PC-9 (cell line): ENCODE measurements at regions not wholly inside any gene's neighbourhood (a gene's known extent, or its start where the extent isn't known, plus 50 kb on each side); places are given as distances from the start of the nearest gene placed in this dataset.

ENCODE experiments used
- BruUV-seq: library from RNA; stranded (reverse); fragments of 400-500 nt; replicated peaks from 2 replicates; lab custom pipeline; 2021; lab: Mats Ljungman, UMichigan
- CTCF ChIA-PET: fragments of 300-600 bp; sonication (Branson Sonifier 250); formaldehyde crosslinking; loops from one replicate; lab custom pipeline; 2022; ENCODE audit warnings: antibody characterized with exemption; lab: Charles Lee
- POLR2A ChIA-PET: fragments of 300-600 bp; sonication (Branson Sonifier 250); formaldehyde crosslinking; loops from one replicate; lab custom pipeline; 2022; ENCODE audit warnings: antibody characterized with exemption; ENCODE audit not compliant: unreplicated experiment; lab: Charles Lee
- DNase-seq, 2 experiments: peaks; one replicate each; pipeline versions ENCODE4 v3.0.0 to v3.0.0-alpha.2; 2015 to 2022; ENCODE audit warnings: mixed read lengths in 1 of 2
- H2AFZ ChIP-seq: fragments of 200-600 bp; sonication (generic); 2 replicates; pipeline ENCODE4 v1.8.1; 2017; ENCODE audit warnings: antibody characterized with exemption
- H3F3A ChIP-seq: fragments of 200-600 bp; sonication (generic); 2 replicates; pipeline ENCODE4 v1.8.1; 2017; ENCODE audit warnings: antibody characterized with exemption, mild to moderate bottlenecking, low read depth; ENCODE audit not compliant: insufficient read depth
- H3K27ac ChIP-seq: fragments of 200-600 bp; sonication (generic); 2 replicates; pipeline ENCODE4 v1.6.1; 2016; ENCODE audit warnings: mixed run types
- H3K27me3 ChIP-seq: fragments of 200-600 bp; sonication (generic); 2 replicates; pipeline ENCODE4 v1.6.1; 2016; ENCODE audit warnings: low read depth, mixed run types; ENCODE audit not compliant: insufficient read depth
- H3K36me3 ChIP-seq: fragments of 200-600 bp; sonication (generic); 2 replicates; pipeline ENCODE4 v1.6.1; 2016; ENCODE audit warnings: low read depth, mixed run types
- H3K4me1 ChIP-seq: fragments of 200-600 bp; sonication (generic); replicated peaks from 2 replicates; pipeline ENCODE4 v1.6.1; 2016; ENCODE audit warnings: mixed run types; ENCODE audit not compliant: insufficient read depth
- H3K4me2 ChIP-seq: fragments of 200-600 bp; sonication (generic); 2 replicates; pipeline ENCODE4 v1.6.1; 2017; ENCODE audit warnings: mixed run types
- H3K4me3 ChIP-seq: fragments of 200-600 bp; sonication (generic); 2 replicates; pipeline ENCODE4 v1.6.1; 2016; ENCODE audit warnings: mixed run types
- H3K79me2 ChIP-seq: fragments of 200-600 bp; sonication (generic); 2 replicates; pipeline ENCODE4 v1.6.1; 2017; ENCODE audit warnings: low read depth, mixed run types
- H3K9me2 ChIP-seq: fragments of 200-600 bp; sonication (generic); 2 replicates; pipeline ENCODE4 v1.8.1; 2017; ENCODE audit warnings: mild to moderate bottlenecking; ENCODE audit not compliant: insufficient read depth
- H3K9me3 ChIP-seq: fragments of 200-600 bp; sonication (generic); 2 replicates; pipeline ENCODE4 v1.8.1; 2016; ENCODE audit warnings: low read depth; ENCODE audit not compliant: insufficient read depth
- H4K20me1 ChIP-seq: fragments of 200-600 bp; sonication (generic); 2 replicates; pipeline ENCODE4 v1.8.1; 2017; ENCODE audit not compliant: insufficient read depth
- EZH2 ChIP-seq: fragments of 200-600 bp; sonication (generic); IDR thresholded peaks from 2 replicates; pipeline ENCODE4 v1.8.0; 2017; ENCODE audit warnings: antibody characterized with exemption, low read depth
- intact Hi-C: fragments of 100-400 bp; cut with micrococcal nuclease; formaldehyde crosslinking; loops from one replicate; pipeline ENCODE4 v1.10.0; 2022; ENCODE audit not compliant: unreplicated experiment
- TF ChIP-seq, protein P1 (sequence below): fragments of 200-600 bp; sonication (generic); conservative IDR thresholded peaks from 2 replicates; pipeline ENCODE4 v1.6.1; 2017; ENCODE audit warnings: mixed run types, antibody characterized with exemption, mild to moderate bottlenecking, moderate library complexity

DNA sequence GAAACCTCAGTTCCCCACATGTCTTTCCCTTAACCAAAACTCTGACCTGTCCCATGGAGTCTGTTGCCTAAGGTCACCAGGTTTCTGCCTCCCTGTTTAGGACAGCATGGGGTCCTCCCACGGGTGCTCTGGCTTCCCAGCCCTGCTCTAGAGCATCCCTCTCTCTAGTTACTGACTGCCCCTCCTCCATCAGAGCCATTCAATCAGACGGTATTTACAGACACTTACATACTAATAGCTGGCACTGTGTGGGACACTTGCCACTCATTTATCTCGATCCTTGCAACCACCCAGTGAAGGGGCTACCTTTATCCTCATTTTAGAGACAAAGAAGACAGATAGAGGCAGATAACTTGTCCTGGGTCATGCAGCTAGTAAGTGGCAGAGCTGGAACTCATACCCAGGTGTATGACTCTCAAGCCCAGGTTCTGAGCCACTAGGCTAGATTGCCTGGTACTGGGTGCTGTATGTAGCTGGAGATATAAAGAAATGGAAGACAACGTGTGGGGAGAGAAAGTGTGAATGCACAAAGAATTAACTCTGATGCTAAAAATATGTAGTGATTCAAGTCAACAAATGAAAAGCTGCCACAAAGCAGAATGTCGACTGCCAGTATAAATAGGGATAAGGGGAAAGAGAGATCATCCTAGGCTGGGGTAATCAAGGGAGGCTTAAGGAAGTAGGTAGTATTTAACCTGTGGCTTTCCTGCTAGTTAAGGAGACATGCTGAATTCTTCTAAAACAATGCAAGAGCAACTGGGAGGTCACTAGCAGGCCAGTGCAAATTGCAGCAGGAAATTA, 52.5 kb upstream of the PDE8B start:
- ChIA-PET POLR2A (no interaction called here), CTCF (no interaction called here)
- Histone ChIP-seq H4K20me1 (no peaks in the 10 kb centered on the region), H3K9me2 (no peaks in the 10 kb centered on the region), H3F3A (no peaks in the 10 kb centered on the region), H3K4me2 (no peak overlapping the region), H3K4me1 (no peaks in the 10 kb centered on the region), H3K79me2 (no peaks in the 10 kb centered on the region), H3K27ac (no peak overlapping the region), H3K27me3 (no peaks in the 10 kb centered on the region), H3K36me3 (no peaks in the 10 kb centered on the region), H2AFZ (no peak overlapping the region), H3K4me3 (no peak overlapping the region), H3K9me3 (no peaks in the 10 kb centered on the region)
- no peak for TF ChIP-seq EZH2
- TF ChIP-seq, protein P1, sequence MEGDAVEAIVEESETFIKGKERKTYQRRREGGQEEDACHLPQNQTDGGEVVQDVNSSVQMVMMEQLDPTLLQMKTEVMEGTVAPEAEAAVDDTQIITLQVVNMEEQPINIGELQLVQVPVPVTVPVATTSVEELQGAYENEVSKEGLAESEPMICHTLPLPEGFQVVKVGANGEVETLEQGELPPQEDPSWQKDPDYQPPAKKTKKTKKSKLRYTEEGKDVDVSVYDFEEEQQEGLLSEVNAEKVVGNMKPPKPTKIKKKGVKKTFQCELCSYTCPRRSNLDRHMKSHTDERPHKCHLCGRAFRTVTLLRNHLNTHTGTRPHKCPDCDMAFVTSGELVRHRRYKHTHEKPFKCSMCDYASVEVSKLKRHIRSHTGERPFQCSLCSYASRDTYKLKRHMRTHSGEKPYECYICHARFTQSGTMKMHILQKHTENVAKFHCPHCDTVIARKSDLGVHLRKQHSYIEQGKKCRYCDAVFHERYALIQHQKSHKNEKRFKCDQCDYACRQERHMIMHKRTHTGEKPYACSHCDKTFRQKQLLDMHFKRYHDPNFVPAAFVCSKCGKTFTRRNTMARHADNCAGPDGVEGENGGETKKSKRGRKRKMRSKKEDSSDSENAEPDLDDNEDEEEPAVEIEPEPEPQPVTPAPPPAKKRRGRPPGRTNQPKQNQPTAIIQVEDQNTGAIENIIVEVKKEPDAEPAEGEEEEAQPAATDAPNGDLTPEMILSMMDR: no peak
- intact Hi-C loops: no loop called here
- no peak for DNase-seq
- no TSS peak for BruUV-seq

DNA sequence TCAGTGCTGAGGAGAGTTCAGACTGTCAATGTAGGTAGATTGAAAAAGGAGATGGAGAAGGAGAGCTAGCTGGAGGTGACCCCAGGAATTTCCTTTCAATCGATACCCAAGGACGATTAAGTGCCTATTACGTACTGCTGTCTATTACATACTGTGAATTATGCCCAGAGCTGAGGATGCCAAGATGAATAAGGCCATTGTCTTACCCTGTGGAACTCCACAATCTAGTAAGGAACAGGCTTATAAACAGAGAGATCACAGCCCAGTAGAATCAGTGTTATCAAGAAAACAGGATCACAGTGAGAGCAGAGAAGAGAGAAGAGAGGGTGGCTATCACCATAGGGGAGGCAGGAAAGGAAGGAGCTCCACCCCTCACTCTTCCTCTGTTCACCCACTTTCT, 54.1 kb upstream of the PDE8B start:
- Histone ChIP-seq H3K9me2 (no peaks in the 10 kb centered on the region), H3K4me2 (no peak overlapping the region), H2AFZ (no peak overlapping the region), H3K27me3 (no peaks in the 10 kb centered on the region), H3K4me3 (no peak overlapping the region), H3F3A (no peaks in the 10 kb centered on the region), H3K4me1 (no peaks in the 10 kb centered on the region), H3K36me3 (no peaks in the 10 kb centered on the region), H4K20me1 (no peaks in the 10 kb centered on the region), H3K79me2 (no peaks in the 10 kb centered on the region), H3K9me3 (no peaks in the 10 kb centered on the region), H3K27ac (no peak overlapping the region)
- intact Hi-C loops: no loop called here
- ChIA-PET POLR2A (no interaction called here), CTCF (no interaction called here)
- no TSS peak for BruUV-seq
- no peak for DNase-seq
- TF ChIP-seq, protein P1: no peak
- TF ChIP-seq EZH2: no peak

DNA sequence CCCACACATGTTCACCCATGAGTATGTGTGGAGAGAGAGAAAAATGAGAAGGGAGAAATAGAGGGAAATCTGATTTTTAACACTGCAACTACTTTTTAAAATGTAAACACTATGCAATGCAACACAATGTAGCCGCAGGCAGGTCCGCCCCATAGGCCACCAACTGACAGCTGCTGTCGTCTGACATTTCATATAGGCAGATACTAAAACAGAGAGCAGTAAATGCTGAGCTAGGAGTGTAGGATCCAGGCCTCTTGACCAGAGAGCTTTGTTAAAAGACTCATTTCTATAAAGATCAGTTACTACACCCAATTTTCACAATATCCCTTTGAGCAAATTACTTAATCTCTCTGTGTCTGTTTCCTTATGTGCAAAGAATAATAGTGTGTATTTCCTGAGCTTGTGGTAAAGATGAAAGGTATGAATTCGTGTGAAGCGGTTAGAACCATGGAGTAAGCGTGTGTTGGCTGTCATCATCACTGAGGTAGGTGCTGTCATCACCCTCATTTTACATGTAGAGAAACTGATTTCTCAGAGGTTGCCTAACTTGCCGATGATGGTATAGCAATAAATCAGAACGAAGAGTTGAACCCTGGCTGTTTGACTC, 55.2 kb upstream of the PDE8B start:
- Histone ChIP-seq H3K9me2 (no peaks in the 10 kb centered on the region), H3K79me2 (no peaks in the 10 kb centered on the region), H3K27me3 (no peaks in the 10 kb centered on the region), H3K27ac (no peak overlapping the region), H3K4me3 (no peak overlapping the region), H2AFZ (no peak overlapping the region), H4K20me1 (no peaks in the 10 kb centered on the region), H3K36me3 (no peaks in the 10 kb centered on the region), H3K4me2 (no peak overlapping the region), H3F3A (no peaks in the 10 kb centered on the region), H3K4me1 (no peaks in the 10 kb centered on the region), H3K9me3 (no peaks in the 10 kb centered on the region)
- POLR2A ChIA-PET: no interaction called here
- DNase-seq: no peak
- CTCF ChIA-PET: no interaction called here
- intact Hi-C loops: no loop called here
- TF ChIP-seq, protein P1: no peak
- TF ChIP-seq EZH2: no peak
- BruUV-seq: no TSS peak
